ENCODE measurements at regions not wholly inside any gene's neighbourhood (a gene's known extent, or its start where the extent isn't known, plus 50 kb on each side); places are given as distances from the start of the nearest gene placed in this dataset.

DNA sequence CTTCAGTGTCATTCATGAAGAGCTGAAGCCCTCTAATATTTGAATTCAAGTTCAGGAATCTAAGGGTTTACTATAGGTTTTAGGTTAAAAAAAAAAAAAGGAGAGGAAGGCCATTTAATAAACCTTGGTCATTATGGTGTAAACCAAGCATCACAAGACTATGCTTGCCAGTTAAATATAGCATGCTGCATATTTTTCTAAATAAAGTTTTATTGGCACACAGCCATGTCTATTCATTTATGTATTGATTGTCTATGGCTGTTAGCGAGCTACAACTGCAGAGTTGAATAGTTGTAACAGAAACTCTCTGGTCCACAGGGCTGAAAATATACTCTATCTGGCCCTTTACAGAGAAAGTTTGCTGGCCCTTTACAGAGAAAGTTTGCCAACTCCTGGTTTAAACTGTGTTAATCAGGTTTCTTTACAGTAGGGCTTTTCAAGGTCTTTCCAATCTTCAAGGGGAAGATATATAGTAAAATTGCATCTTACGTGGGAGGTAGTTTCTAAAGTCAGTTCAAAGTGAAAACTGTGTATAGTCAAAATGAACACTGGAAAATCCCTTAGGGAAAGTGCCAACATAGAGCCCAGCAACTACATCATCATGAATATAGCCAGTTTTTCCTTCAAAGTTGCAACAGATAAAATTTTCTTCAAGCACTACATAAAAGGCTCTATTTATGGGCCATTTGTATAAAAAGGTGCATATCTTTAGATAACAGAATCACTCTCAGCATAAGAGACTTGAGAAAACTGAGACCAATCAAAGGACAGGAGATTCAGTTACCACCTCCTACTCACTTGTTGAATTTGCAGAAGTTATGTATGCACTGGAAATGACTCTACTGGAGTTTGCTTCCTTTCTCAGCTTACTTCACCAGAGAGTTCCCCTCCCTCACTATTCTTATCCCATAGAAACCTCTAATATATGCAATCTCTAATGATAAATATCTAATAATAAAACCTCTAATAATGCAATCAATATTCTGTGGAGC, 49.7 kb upstream of the FRMD4B start:
- TF ChIP-seq EZH2 (IDR thresholded peaks at IDR 0.05; ENCODE audit: borderline replicate concordance, low read depth, low read length, severe bottlenecking) (no peak), POLR2AphosphoS5 (IDR thresholded peaks at IDR 0.05; ENCODE audit: insufficient read depth, low read depth, low read length) (no peak), JUN (IDR thresholded peaks at IDR 0.05; ENCODE audit: borderline replicate concordance, insufficient read depth, insufficient read length, low read depth) (no peak), GATA2 (IDR thresholded peaks at IDR 0.05; ENCODE audit: insufficient read depth, insufficient read length, low read depth, low read length) (no peak), FOS (IDR thresholded peaks at IDR 0.05; ENCODE audit: borderline replicate concordance, insufficient read depth, low read length) (no peak), POLR2A (IDR thresholded peaks at IDR 0.05; ENCODE audit: low read depth, low read length) (no peak)
- TF ChIP-seq, protein P1, sequence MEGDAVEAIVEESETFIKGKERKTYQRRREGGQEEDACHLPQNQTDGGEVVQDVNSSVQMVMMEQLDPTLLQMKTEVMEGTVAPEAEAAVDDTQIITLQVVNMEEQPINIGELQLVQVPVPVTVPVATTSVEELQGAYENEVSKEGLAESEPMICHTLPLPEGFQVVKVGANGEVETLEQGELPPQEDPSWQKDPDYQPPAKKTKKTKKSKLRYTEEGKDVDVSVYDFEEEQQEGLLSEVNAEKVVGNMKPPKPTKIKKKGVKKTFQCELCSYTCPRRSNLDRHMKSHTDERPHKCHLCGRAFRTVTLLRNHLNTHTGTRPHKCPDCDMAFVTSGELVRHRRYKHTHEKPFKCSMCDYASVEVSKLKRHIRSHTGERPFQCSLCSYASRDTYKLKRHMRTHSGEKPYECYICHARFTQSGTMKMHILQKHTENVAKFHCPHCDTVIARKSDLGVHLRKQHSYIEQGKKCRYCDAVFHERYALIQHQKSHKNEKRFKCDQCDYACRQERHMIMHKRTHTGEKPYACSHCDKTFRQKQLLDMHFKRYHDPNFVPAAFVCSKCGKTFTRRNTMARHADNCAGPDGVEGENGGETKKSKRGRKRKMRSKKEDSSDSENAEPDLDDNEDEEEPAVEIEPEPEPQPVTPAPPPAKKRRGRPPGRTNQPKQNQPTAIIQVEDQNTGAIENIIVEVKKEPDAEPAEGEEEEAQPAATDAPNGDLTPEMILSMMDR (IDR thresholded peaks at IDR 0.05; ENCODE audit: extremely low read depth in 1 of 2, insufficient read depth in 1 of 2, low read depth in 1 of 2, low read length in 2 of 2): no peak

Measured in endothelial cell of umbilical vein (primary cell).